AML-193 (cell line): ENCODE measurements at regions not wholly inside any gene's neighbourhood (a gene's known extent, or its start where the extent isn't known, plus 50 kb on each side); places are given as distances from the start of the nearest gene placed in this dataset.
"Not testable (repeated sequence)": the region's sequence is repeated elsewhere in the genome, so short reads cannot be mapped to it uniquely, and the experiment has no call there.

Experiments used
- DNase-seq, 2 experiments: peaks; one replicate each; lab custom pipeline; 2025; lab: John Stamatoyannopoulos, UW

- DNase-seq, result not testable (repeated sequence)
Observed at GRCh38 chr4:186847429-186848131, 123.9 kb upstream of the FAT1 start.

- DNase-seq, result no peak
Observed at GRCh38 chr4:186848437-186848836, 124.8 kb upstream of the FAT1 start.

GRCh38 chr4:186851291-186852072, 127.8 kb upstream of the FAT1 start:
- no peak for DNase-seq

- DNase-seq, result no peak
Observed at GRCh38 chr4:186852073-186852420, 128.4 kb upstream of the FAT1 start.

- no peak for DNase-seq
Observed at GRCh38 chr4:186852964-186853391, 129.3 kb upstream of the FAT1 start.

GRCh38 chr4:186854256-186854655, 130.6 kb upstream of the FAT1 start:
- no peak for DNase-seq

- no peak for DNase-seq
Observed at GRCh38 chr4:186855111-186855510, 131.5 kb upstream of the FAT1 start.

GRCh38 chr4:186857793-186858192, 134.1 kb upstream of the FAT1 start:
- DNase-seq, result no peak

- DNase-seq, result no peak
Observed at GRCh38 chr4:186858355-186858754, 134.7 kb upstream of the FAT1 start.

GRCh38 chr4:186859420-186859819, 135.8 kb upstream of the FAT1 start:
- no peak for DNase-seq

- DNase-seq, result no peak
Observed at GRCh38 chr4:186861317-186861716, 137.7 kb upstream of the FAT1 start.

GRCh38 chr4:186871856-186872255, 148.2 kb upstream of the FAT1 start:
- no peak for DNase-seq

GRCh38 chr4:186873095-186873494, 149.4 kb upstream of the FAT1 start:
- DNase-seq, result not testable (repeated sequence)

GRCh38 chr4:186875476-186875875, 151.8 kb upstream of the FAT1 start:
- DNase-seq, result no peak

GRCh38 chr4:186876961-186877626, 153.4 kb upstream of the FAT1 start:
- DNase-seq, result no peak

GRCh38 chr4:186878203-186878776, 154.6 kb upstream of the FAT1 start:
- DNase-seq, result no peak

- no peak for DNase-seq
Observed at GRCh38 chr4:186881521-186882220, 158.0 kb upstream of the FAT1 start.

- DNase-seq, result no peak
Observed at GRCh38 chr4:186882293-186882692, 158.6 kb upstream of the FAT1 start.

GRCh38 chr4:186885289-186885688, 161.6 kb upstream of the FAT1 start:
- no peak for DNase-seq

GRCh38 chr4:186886759-186887158, 163.1 kb upstream of the FAT1 start:
- no peak for DNase-seq

GRCh38 chr4:186887291-186887700, 163.6 kb upstream of the FAT1 start:
- DNase-seq, result no peak

GRCh38 chr4:186887752-186888151, 164.1 kb upstream of the FAT1 start:
- no peak for DNase-seq
